ENCODE measurements at regions not wholly inside any gene's neighbourhood (a gene's known extent, or its start where the extent isn't known, plus 50 kb on each side); places are given as distances from the start of the nearest gene placed in this dataset.

DNA sequence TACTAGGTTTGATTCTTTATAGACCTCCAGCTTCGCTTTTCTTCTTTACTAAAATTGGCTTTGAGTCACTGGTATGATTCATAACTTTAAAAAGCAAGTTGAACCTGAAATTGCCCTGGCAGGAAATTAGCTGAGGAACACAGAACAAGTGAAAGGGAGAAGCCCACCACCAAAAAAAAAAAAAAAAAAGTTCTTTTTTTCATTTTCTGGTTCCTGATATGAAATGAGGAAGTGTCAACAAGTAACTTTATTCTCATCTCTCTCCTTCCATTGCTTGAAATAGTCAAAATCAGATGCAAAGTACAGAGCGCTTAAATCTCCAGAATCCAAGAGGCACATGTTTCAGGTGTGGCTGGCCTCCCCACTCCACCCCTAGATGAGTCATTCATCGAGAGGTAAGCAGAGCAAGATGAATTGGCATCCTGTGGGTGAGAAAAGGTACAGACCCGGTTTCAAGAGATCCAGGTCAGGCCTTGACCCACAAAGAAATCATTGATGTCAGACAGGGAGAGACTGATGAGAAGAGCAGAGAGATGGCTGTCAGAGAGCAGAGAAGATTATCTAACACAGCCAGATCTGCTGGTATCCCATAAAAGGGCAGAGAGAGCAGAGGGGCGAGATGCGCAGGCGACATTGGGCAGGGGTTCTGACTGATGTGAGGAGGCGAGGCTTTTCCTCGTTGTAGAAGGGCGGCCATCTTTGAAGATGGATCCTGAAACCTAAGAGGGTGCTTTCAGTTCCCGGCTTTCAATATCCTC is 54.8 kb upstream of the MBOAT1 start:
- TF ChIP-seq ARNT (IDR thresholded peaks at IDR 0.05) (no peak), SUZ12 (IDR thresholded peaks at IDR 0.05) (no peak), SP1 (IDR thresholded peaks at IDR 0.05) (no peak), CTBP1 (IDR thresholded peaks at IDR 0.05; ENCODE audit: borderline replicate concordance) (no peak), L3MBTL2 (conservative IDR thresholded peaks at IDR 0.05) (no peak), FOXM1 (IDR thresholded peaks at IDR 0.05; ENCODE audit: borderline replicate concordance) (no peak), FOXA1 (IDR thresholded peaks at IDR 0.05) (no peak), TARDBP (IDR thresholded peaks at IDR 0.05) (no peak), ELF4 (IDR thresholded peaks at IDR 0.05) (no peak), LEF1 (IDR thresholded peaks at IDR 0.05; ENCODE audit: borderline replicate concordance) (no peak), BHLHE40 (IDR thresholded peaks at IDR 0.05; ENCODE audit: borderline replicate concordance) (no peak)
- TF ChIP-seq, protein P1, sequence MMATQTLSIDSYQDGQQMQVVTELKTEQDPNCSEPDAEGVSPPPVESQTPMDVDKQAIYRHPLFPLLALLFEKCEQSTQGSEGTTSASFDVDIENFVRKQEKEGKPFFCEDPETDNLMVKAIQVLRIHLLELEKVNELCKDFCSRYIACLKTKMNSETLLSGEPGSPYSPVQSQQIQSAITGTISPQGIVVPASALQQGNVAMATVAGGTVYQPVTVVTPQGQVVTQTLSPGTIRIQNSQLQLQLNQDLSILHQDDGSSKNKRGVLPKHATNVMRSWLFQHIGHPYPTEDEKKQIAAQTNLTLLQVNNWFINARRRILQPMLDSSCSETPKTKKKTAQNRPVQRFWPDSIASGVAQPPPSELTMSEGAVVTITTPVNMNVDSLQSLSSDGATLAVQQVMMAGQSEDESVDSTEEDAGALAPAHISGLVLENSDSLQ (IDR thresholded peaks at IDR 0.05), result no peak

Data from HEK293T (cell line).